HuH-7 (cell line): ENCODE measurements at regions not wholly inside any gene's neighbourhood (a gene's known extent, or its start where the extent isn't known, plus 50 kb on each side); places are given as distances from the start of the nearest gene placed in this dataset.

Source experiments
- DNase-seq: peaks from one replicate; pipeline ENCODE4 v3.0.0; 2011; ENCODE audit warnings: low spot score

- no peak for DNase-seq
Observed at GRCh38 chr3:106611841-106612240, 743.0 kb upstream of the CBLB start.

- DNase-seq: no peak
Observed at GRCh38 chr3:106616556-106616955, 747.7 kb upstream of the CBLB start.

- DNase-seq: no peak
Observed at GRCh38 chr3:106617276-106617675, 748.5 kb upstream of the CBLB start.

- no peak for DNase-seq
Observed at GRCh38 chr3:106620646-106621045, 751.8 kb upstream of the CBLB start.

GRCh38 chr3:106624154-106624553, 753.1 kb upstream of the CCDC54 start:
- DNase-seq: no peak

GRCh38 chr3:106628407-106628806, 748.8 kb upstream of the CCDC54 start:
- DNase-seq: no peak

GRCh38 chr3:106629215-106629832, 747.9 kb upstream of the CCDC54 start:
- DNase-seq: no peak

- no peak for DNase-seq
Observed at GRCh38 chr3:106631373-106632108, 745.7 kb upstream of the CCDC54 start.

- DNase-seq: no peak
Observed at GRCh38 chr3:106635271-106635670, 742.0 kb upstream of the CCDC54 start.

GRCh38 chr3:106635826-106636225, 741.4 kb upstream of the CCDC54 start:
- no peak for DNase-seq

- no peak for DNase-seq
Observed at GRCh38 chr3:106640353-106640752, 736.9 kb upstream of the CCDC54 start.

GRCh38 chr3:106642161-106642560, 735.1 kb upstream of the CCDC54 start:
- DNase-seq: no peak

GRCh38 chr3:106643684-106644161, 733.5 kb upstream of the CCDC54 start:
- no peak for DNase-seq

GRCh38 chr3:106673926-106674569, 703.2 kb upstream of the CCDC54 start:
- DNase-seq: no peak

- no peak for DNase-seq
Observed at GRCh38 chr3:106675451-106675850, 701.8 kb upstream of the CCDC54 start.

GRCh38 chr3:106678657-106679390, 698.4 kb upstream of the CCDC54 start:
- DNase-seq: no peak

- no peak for DNase-seq
Observed at GRCh38 chr3:106683953-106684620, 693.2 kb upstream of the CCDC54 start.

- DNase-seq: no peak
Observed at GRCh38 chr3:106685745-106686144, 691.5 kb upstream of the CCDC54 start.

- DNase-seq: no peak
Observed at GRCh38 chr3:106687905-106688304, 689.3 kb upstream of the CCDC54 start.

GRCh38 chr3:106688464-106688863, 688.8 kb upstream of the CCDC54 start:
- DNase-seq: peak; percentile 47

- DNase-seq: no peak
Observed at GRCh38 chr3:106691476-106691875, 685.8 kb upstream of the CCDC54 start.

GRCh38 chr3:106692624-106693023, 684.6 kb upstream of the CCDC54 start:
- no peak for DNase-seq
